ENCODE measurements at regions not wholly inside any gene's neighbourhood (a gene's known extent, or its start where the extent isn't known, plus 50 kb on each side); places are given as distances from the start of the nearest gene placed in this dataset.

GRCh38 chr2:139079311-139079710 lies 299.1 kb upstream of the NXPH2 start:
- Histone ChIP-seq H3K9me2 (no peaks in the 10 kb centered on the region), H3K4me3 (ENCODE audit: low read depth in 2 of 2, low read length in 1 of 2) (no peak overlapping the region), H3K36me3 (replicated peaks in 1 of 2; ENCODE audit: control insufficient read depth in 1 of 2, insufficient read depth in 2 of 2, low read length in 1 of 2) (no peaks in the 10 kb centered on the region), H3K27ac (ENCODE audit: low read depth in 2 of 2, low read length in 1 of 2) (no peak overlapping the region), H2AFZ (ENCODE audit: low read depth) (no peak overlapping the region), H3K9me3 (no peaks in the 10 kb centered on the region), H3K4me1 (ENCODE audit: control insufficient read depth in 1 of 2, insufficient read depth in 2 of 2, low read depth in 1 of 2, low read length in 1 of 2) (peaks cover 0 to 4% of the 10 kb centered on the region in 2 experiments; a peak in 2 of 4 replicates), H3K79me2 (ENCODE audit: insufficient read depth) (no peaks in the 10 kb centered on the region), H3K27me3 (ENCODE audit: insufficient read depth) (no peaks in the 10 kb centered on the region), H3K9ac (no peak overlapping the region), H3F3A (replicated peaks; ENCODE audit: insufficient read depth) (no peaks in the 10 kb centered on the region), H4K20me1 (ENCODE audit: insufficient read depth) (no peaks in the 10 kb centered on the region), H3K4me2 (no peak overlapping the region)
- no peak for DNase-seq
- 53% methylated on average over 2 of the region's 2 CpGs for WGBS (ENCODE audit: low lambda C conversion rate)
- ChIA-PET POLR2A (no interaction called here), CTCF (interaction anchor here (1.0 kb wide), 1 partner anchor 157 kb away, joined by 3 read pairs; no protein-coding TSS in a partner anchor)
- TF ChIP-seq ZBTB33 (IDR thresholded peaks at IDR 0.05; ENCODE audit: borderline replicate concordance, low read depth) (no peak), TAF1 (IDR thresholded peaks at IDR 0.05; ENCODE audit: borderline replicate concordance, low read depth, low read length) (no peak), NRF1 (IDR thresholded peaks at IDR 0.05; ENCODE audit: low read depth, low read length) (no peak), GABPA (IDR thresholded peaks at IDR 0.05; ENCODE audit: low read depth) (no peak), SIN3A (IDR thresholded peaks at IDR 0.05; ENCODE audit: borderline replicate concordance, low read depth, low read length) (no peak), USF1 (IDR thresholded peaks at IDR 0.05; ENCODE audit: borderline replicate concordance, low read depth) (no peak), GATA2 (CRISPR knock-in tag; IDR thresholded peaks at IDR 0.05) (no peak), MXI1 (IDR thresholded peaks at IDR 0.05; ENCODE audit: low read depth, low read length) (no peak), YY1 (IDR thresholded peaks at IDR 0.05; ENCODE audit: low read depth) (no peak), JUND (IDR thresholded peaks at IDR 0.05) (no peak), EP300 (IDR thresholded peaks at IDR 0.05; ENCODE audit: borderline replicate concordance in 1 of 2, low read depth in 1 of 2, low read length in 1 of 2) (no peak), FOXJ3 (CRISPR knock-in tag; IDR thresholded peaks at IDR 0.05) (no peak), REST (IDR thresholded peaks at IDR 0.05; ENCODE audit: low read depth, low read length) (no peak), RAD21 (IDR thresholded peaks at IDR 0.05; ENCODE audit: low read length) (no peak), NFIC (IDR thresholded peaks at IDR 0.05; ENCODE audit: borderline replicate concordance) (no peak), RCOR1 (IDR thresholded peaks at IDR 0.05; ENCODE audit: low read length) (no peak), CHD2 (IDR thresholded peaks at IDR 0.05; ENCODE audit: low read length, partially characterized antibody) (no peak), TCF12 (IDR thresholded peaks at IDR 0.05) (no peak), FOXM1 (IDR thresholded peaks at IDR 0.05; ENCODE audit: low read depth) (no peak), PBX3 (IDR thresholded peaks at IDR 0.05) (no peak)

Measured in SK-N-SH (cell line).